ENCODE measurements at regions not wholly inside any gene's neighbourhood (a gene's known extent, or its start where the extent isn't known, plus 50 kb on each side); places are given as distances from the start of the nearest gene placed in this dataset.

- Histone ChIP-seq H3K9ac (ENCODE audit: low read depth in 1 of 2, low read length in 2 of 2) (no peak overlapping the region), H3K9me3 (ENCODE audit: control insufficient read depth in 4 of 4, low read length in 3 of 4) (no peaks in the 10 kb centered on the region), H3K4me3 (ENCODE audit: low read depth in 1 of 3, low read length in 3 of 3) (no peak overlapping the region), H3K27me3 (ENCODE audit: control insufficient read depth in 4 of 4, insufficient read depth in 4 of 4, low read length in 3 of 4) (no peaks in the 10 kb centered on the region), H3K4me1 (ENCODE audit: control insufficient read depth in 4 of 4, insufficient read depth in 4 of 4, low read length in 3 of 4) (no peaks in the 10 kb centered on the region), H3K27ac (ENCODE audit: low read depth in 1 of 2, low read length in 2 of 2) (no peak overlapping the region), H3K36me3 (ENCODE audit: control insufficient read depth in 4 of 4, insufficient read depth in 3 of 4, low read depth in 1 of 4, low read length in 3 of 4) (no peaks in the 10 kb centered on the region)
- WGBS, result 68% methylated on average over 2 of the region's 2 CpGs
- no peak for DNase-seq (ENCODE audit: low spot score)
- TF ChIP-seq ZBTB33 (IDR thresholded peaks at IDR 0.05), result no peak
- no peak for TF ChIP-seq GABPA (IDR thresholded peaks at IDR 0.05 in 1 of 2, conservative IDR thresholded peaks at IDR 0.05 in 1 of 2)
- TF ChIP-seq FOXA2 (IDR thresholded peaks at IDR 0.05), result no peak
- no peak for TF ChIP-seq RAD21 (IDR thresholded peaks at IDR 0.05)
- TF ChIP-seq HNF4A (conservative IDR thresholded peaks at IDR 0.05), result no peak
- TF ChIP-seq YY1 (IDR thresholded peaks at IDR 0.05), result no peak
- TF ChIP-seq FOXA1 (IDR thresholded peaks at IDR 0.05), result no peak
- no peak for TF ChIP-seq RXRA (IDR thresholded peaks at IDR 0.05)
- TF ChIP-seq MAX (IDR thresholded peaks at IDR 0.05), result no peak
- TF ChIP-seq JUND (IDR thresholded peaks at IDR 0.05), result no peak
- TF ChIP-seq CTCF (IDR thresholded peaks at IDR 0.05; ENCODE audit: low read depth, low read length, missing input control), result no peak
- no peak for TF ChIP-seq SP1 (IDR thresholded peaks at IDR 0.05)
- no peak for TF ChIP-seq ATF3 (IDR thresholded peaks at IDR 0.05)
- TF ChIP-seq EGR1 (IDR thresholded peaks at IDR 0.05; ENCODE audit: low read depth in 2 of 2), result no peak
- TF ChIP-seq REST (IDR thresholded peaks at IDR 0.05), result no peak
- TF ChIP-seq NR2F2 (IDR thresholded peaks at IDR 0.05), result no peak
- no peak for TF ChIP-seq TAF1 (conservative IDR thresholded peaks at IDR 0.05)
- TF ChIP-seq HNF4G (IDR thresholded peaks at IDR 0.05), result no peak
Measured at GRCh38 chr16:49193596-49193995, 88.0 kb downstream of the CBLN1 start.
